ENCODE measurements at regions not wholly inside any gene's neighbourhood (a gene's known extent, or its start where the extent isn't known, plus 50 kb on each side); places are given as distances from the start of the nearest gene placed in this dataset.
"Not testable (repeated sequence)": the region's sequence is repeated elsewhere in the genome, so short reads cannot be mapped to it uniquely, and the experiment has no call there.

GRCh38 chr7:14967376-14967775, 64.8 kb upstream of the DGKB start:
- not testable (repeated sequence) for H3K36me3 Mint-ChIP-seq (ENCODE audit: insufficient read depth in 1 of 3, low read depth in 3 of 3); H2BK120ac ChIP-seq (ENCODE audit: low read depth, low read length, poor library complexity, severe bottlenecking); DNase-seq

More at GRCh38 chr7:14967376-14967775, 64.8 kb upstream of the DGKB start:
- not testable (repeated sequence) for H2BK15ac ChIP-seq (ENCODE audit: low read depth, low read length); H3K79me1 ChIP-seq (ENCODE audit: insufficient read depth, low read depth, low read length, poor library complexity, severe bottlenecking); H3K27me3 ChIP-seq (ENCODE audit: insufficient read depth, low read length); H3K4me2 ChIP-seq (ENCODE audit: insufficient read depth, insufficient read length, low read length); H3K23ac ChIP-seq (ENCODE audit: insufficient read length, low read depth, low read length); H3K9me3 ChIP-seq (ENCODE audit: control insufficient read depth, low read depth, low read length); H4K91ac ChIP-seq (ENCODE audit: insufficient read length, low read depth, low read length); H3K4me1 ChIP-seq (ENCODE audit: insufficient read depth, low read length); H3K9ac ChIP-seq (ENCODE audit: extremely low read depth, insufficient read length, low read length); H3K4me1 Mint-ChIP-seq; H2AFZ ChIP-seq (ENCODE audit: low read length); H4K8ac ChIP-seq (replicated peaks; ENCODE audit: insufficient read length, low read depth, low read length); H3K4ac ChIP-seq (ENCODE audit: low read depth, low read length); H3K27ac Mint-ChIP-seq; H2AK5ac ChIP-seq (ENCODE audit: insufficient read length, low read length); H3T11ph ChIP-seq (ENCODE audit: low read length); H3K56ac ChIP-seq (ENCODE audit: insufficient read length, low read depth, low read length); H2BK12ac ChIP-seq (ENCODE audit: insufficient read length, low read depth, low read length); H3K27ac ChIP-seq (ENCODE audit: insufficient read length, low read depth, low read length); H2BK20ac ChIP-seq (ENCODE audit: low read depth, low read length, poor library complexity, severe bottlenecking); H3K9me3 Mint-ChIP-seq; H3K14ac ChIP-seq (ENCODE audit: insufficient read depth, low read length); H4K20me1 ChIP-seq (ENCODE audit: control insufficient read depth, insufficient read depth, insufficient read length); H2BK5ac ChIP-seq (ENCODE audit: insufficient read length, low read length); H3K4me3 Mint-ChIP-seq; H3K23me2 ChIP-seq (ENCODE audit: insufficient read length, low read depth, low read length, poor library complexity, severe bottlenecking); H3K79me2 ChIP-seq (ENCODE audit: insufficient read depth, low read length); H3K27me3 Mint-ChIP-seq (ENCODE audit: low read depth); H3K18ac ChIP-seq (ENCODE audit: insufficient read length, low read depth, low read length); H4K5ac ChIP-seq (ENCODE audit: insufficient read length, low read depth, low read length)
- no CpG with 5 or more reads among the region's 8 CpGs for WGBS (ENCODE audit: extremely low coverage, insufficient read length, low lambda C conversion rate)

Measured in H9 (cell line).